WTC11 (cell line): ENCODE measurements at regions not wholly inside any gene's neighbourhood (a gene's known extent, or its start where the extent isn't known, plus 50 kb on each side); places are given as distances from the start of the nearest gene placed in this dataset.

Experiments used
- CDX4 ChIP-seq: fragments of 250-450 bp; sonication (Bioruptor Pico); IDR thresholded peaks from 2 replicates; pipeline ENCODE4 v1.9.0; 2021; ENCODE audit warnings: moderate library complexity, mild to moderate bottlenecking, inconsistent platforms, borderline replicate concordance
- CTCF ChIP-seq: fragments of 200-600 bp; IDR thresholded peaks from 2 replicates; pipeline ENCODE4 v1.8.0; 2022; ENCODE audit warnings: antibody characterized with exemption
- FOXJ3 ChIP-seq: sonication (generic); formaldehyde crosslinking; IDR thresholded peaks from 2 replicates; pipeline ENCODE4 v1.9.0; 2021; ENCODE audit warnings: missing genetic modification reagents, mild to moderate bottlenecking, borderline replicate concordance
- FOXP4 ChIP-seq: sonication (generic); formaldehyde crosslinking; IDR thresholded peaks from 2 replicates; pipeline ENCODE4 v1.8.0; 2022; ENCODE audit warnings: mild to moderate bottlenecking, missing genetic modification reagents
- GRHL2 ChIP-seq: fragments of 250-450 bp; sonication (Bioruptor Pico); IDR thresholded peaks from 2 replicates; pipeline ENCODE4 v1.8.0; 2022; ENCODE audit warnings: mild to moderate bottlenecking, moderate library complexity; ENCODE audit not compliant: insufficient replicate concordance, severe bottlenecking
- HMGA2 ChIP-seq: fragments of 250-450 bp; sonication (Bioruptor Pico); IDR thresholded peaks from 2 replicates; pipeline ENCODE4 v1.4.0; 2021; ENCODE audit warnings: mild to moderate bottlenecking, moderate library complexity
- IRF2 ChIP-seq: sonication (generic); formaldehyde crosslinking; IDR thresholded peaks from 2 replicates; pipeline ENCODE4 v1.8.0; 2022; ENCODE audit warnings: low read depth, missing genetic modification reagents, borderline replicate concordance
- NR2C2 ChIP-seq: sonication (generic); formaldehyde crosslinking; IDR thresholded peaks from 2 replicates; pipeline ENCODE4 v1.8.0; 2022; ENCODE audit warnings: mild to moderate bottlenecking, missing genetic modification reagents
- USF1 ChIP-seq: sonication (generic); formaldehyde crosslinking; IDR thresholded peaks from 2 replicates; pipeline ENCODE4 v1.8.0; 2022; ENCODE audit warnings: mild to moderate bottlenecking, missing genetic modification reagents
- ZBTB21 ChIP-seq: sonication (generic); formaldehyde crosslinking; IDR thresholded peaks from 2 replicates; pipeline ENCODE4 v1.8.1; 2023; ENCODE audit warnings: mild to moderate bottlenecking, missing genetic modification reagents, borderline replicate concordance
- ZNF219 ChIP-seq: sonication (generic); formaldehyde crosslinking; IDR thresholded peaks from 2 replicates; pipeline ENCODE4 v1.8.0; 2023; ENCODE audit warnings: missing genetic modification reagents, mild to moderate bottlenecking, borderline replicate concordance
- ZNF232 ChIP-seq: sonication (generic); formaldehyde crosslinking; IDR thresholded peaks from 2 replicates; pipeline ENCODE4 v1.8.0; 2022; ENCODE audit warnings: mild to moderate bottlenecking, missing genetic modification reagents

- no peak for TF ChIP-seq CTCF
- TF ChIP-seq FOXP4 (CRISPR knock-in tag), result no peak
- TF ChIP-seq ZNF232 (CRISPR knock-in tag), result no peak
- TF ChIP-seq IRF2 (CRISPR knock-in tag), result no peak
- TF ChIP-seq NR2C2 (CRISPR knock-in tag), result no peak
- TF ChIP-seq FOXJ3 (CRISPR knock-in tag), result no peak
- TF ChIP-seq USF1 (CRISPR knock-in tag), result no peak
- no peak for TF ChIP-seq HMGA2 (CRISPR knock-in tag)
- no peak for TF ChIP-seq GRHL2 (CRISPR knock-in tag)
- no peak for TF ChIP-seq ZNF219 (CRISPR knock-in tag)
- TF ChIP-seq ZBTB21 (CRISPR knock-in tag), result no peak
- TF ChIP-seq CDX4, result no peak
These were observed 614.9 kb upstream of the CADM1 start for GRCh38 chr11:116119158-116119557.
